GM19035 (cell line): ENCODE measurements at regions not wholly inside any gene's neighbourhood (a gene's known extent, or its start where the extent isn't known, plus 50 kb on each side); places are given as distances from the start of the nearest gene placed in this dataset.

Experiments used
- ATAC-seq: cut with Tn5 transposase; IDR thresholded peaks from one replicate; pipeline ENCODE4 v1.9.1; 2021; ENCODE audit not compliant: unreplicated experiment

- no peak for ATAC-seq
These were observed 539.6 kb downstream of the VRK1 start for GRCh38 chr14:97336816-97337215.

- ATAC-seq, result no peak
These were observed 540.1 kb downstream of the VRK1 start for GRCh38 chr14:97337267-97337666.

GRCh38 chr14:97337670-97338069, 540.5 kb downstream of the VRK1 start:
- ATAC-seq, result no peak

DNA sequence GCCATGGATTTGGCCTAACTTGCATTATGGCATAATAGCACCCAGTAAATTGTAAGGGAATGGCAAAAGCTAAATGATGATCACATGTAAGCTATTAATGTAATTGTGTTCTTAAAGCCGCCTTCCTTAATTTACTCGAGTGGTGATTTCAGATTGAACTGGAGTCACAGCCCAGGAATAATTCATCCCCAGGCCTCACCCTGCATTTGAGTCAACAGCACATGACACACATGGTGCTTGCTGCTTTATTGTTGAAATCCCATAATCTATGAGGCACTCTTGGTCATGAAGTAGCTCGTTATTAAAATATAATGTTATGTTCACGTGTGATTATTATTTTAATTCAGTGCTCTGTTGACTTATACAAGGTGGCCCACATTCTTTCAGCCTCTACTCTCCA, 547.5 kb downstream of the VRK1 start:
- no peak for ATAC-seq

DNA sequence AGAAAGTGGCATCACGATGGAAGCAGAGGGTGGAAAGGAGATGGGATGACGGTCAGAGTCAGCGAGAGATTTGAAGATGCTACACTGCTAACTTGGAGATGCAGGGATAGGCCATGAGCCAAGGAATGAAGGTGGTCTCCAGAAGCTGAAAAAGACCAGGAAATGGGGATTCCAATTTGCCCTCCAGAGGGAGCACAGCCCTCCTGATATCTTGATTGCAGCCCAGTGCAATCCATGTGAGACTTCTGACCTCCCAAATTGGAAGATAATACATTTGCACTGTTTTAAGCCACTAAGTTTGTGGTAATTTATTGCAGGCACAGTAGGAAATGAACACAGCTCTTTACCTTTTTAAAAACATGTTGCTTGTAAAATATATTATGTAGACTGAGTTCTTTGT, 549.5 kb downstream of the VRK1 start:
- no peak for ATAC-seq

DNA sequence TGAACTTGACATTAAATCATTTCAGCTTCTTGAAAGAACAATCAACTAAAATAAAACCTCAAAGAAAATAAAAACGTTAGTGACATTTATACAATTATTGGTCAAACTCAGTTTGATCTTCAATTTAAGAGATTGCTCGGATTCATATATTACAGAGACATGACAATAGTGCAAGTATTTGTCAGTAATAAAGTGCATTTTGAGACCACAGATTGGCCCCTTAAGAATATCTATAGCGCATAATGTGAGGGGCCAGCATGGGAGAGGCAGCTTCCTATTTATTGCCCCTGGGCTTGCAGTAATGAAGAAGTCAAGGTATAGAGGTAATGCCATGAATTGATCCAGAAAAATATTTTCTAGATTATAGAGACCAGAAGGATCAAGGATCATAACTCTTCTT, 552.3 kb downstream of the VRK1 start:
- no peak for ATAC-seq

DNA sequence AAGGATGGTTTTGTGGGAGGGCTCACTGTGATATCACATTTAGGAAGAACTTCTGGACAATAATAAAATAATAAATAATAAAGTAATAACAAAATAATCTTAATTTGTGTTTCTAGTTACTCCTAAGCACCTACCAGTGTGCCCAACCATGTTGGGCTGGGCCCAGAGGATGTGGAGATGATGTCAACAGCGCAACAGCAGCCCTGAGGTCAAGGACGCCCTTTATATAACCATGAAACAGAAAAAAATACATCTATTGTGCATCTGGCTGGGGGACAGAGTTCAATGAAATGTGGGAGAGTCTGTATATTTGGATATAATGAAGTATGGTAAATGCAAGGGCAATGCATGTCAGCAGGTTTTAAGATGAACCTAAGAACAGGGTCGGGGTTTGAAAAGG, 552.8 kb downstream of the VRK1 start:
- ATAC-seq, result no peak

DNA sequence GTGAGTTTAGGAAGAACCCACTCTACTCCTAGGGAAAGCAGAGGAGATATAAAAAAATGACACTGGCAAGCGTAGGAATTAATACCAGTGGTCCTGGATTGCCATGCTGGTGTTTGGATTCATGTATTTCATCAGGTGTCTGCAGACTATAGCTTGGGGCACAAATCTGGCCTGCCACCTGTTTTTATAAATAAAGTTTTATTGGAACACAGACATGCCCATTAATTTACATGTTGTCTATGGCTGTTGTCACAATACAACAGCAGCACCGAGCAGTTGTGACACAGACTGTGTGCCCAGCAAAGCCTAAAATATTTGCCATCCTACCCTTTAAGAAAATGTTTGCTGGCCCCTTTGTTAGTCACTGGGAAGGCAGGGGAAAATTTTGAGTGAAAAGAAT, 553.2 kb downstream of the VRK1 start:
- ATAC-seq, result no peak

GRCh38 chr14:97350894-97351731, 553.9 kb downstream of the VRK1 start:
- no peak for ATAC-seq

DNA sequence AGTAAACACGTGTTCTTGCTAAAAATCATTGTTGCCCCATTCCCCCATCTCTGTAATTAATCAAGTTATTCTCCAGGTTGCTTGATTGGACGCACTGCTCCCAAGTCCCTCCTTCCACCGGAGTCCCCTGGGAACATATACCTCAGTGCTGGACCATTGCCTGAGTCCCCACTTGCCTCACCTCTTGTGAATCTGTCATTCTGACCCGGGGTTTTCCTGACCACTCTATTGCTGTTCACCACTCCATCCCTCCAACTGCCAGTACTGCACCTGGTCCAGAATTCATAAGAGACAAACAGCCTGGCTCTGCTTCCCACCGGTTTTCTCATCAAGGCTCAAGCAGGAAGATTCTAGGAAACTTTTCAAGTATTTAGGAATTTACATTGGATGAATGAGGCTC, 555.9 kb downstream of the VRK1 start:
- ATAC-seq, result no peak

DNA sequence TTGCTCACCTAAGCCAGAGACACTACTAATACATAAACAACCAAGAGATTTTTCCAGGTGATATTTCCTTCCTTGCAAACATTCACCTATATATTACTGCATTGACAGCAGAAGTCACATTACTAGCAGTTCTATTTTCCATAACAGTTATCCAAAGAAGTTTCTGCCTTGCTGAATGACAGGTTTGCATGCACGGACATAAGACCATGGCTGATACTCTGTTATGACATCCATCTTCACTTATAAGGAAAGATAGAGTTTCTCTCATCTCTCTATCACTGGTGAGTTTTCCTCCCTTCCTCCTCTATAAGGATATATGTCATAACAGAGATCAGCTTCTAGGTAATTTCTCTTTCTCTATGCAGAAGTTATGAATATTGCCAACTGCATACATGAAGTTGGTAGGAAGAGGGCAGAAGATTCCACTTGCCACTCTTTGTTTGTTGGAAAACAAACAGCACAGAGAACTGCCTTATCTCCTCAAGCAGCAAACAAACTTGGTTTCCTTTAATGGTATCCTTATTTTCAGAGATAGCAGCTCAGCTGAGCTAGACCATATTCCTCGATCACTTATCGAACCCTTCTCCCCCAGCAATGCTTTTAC, 557.0 kb downstream of the VRK1 start:
- ATAC-seq, result no peak

DNA sequence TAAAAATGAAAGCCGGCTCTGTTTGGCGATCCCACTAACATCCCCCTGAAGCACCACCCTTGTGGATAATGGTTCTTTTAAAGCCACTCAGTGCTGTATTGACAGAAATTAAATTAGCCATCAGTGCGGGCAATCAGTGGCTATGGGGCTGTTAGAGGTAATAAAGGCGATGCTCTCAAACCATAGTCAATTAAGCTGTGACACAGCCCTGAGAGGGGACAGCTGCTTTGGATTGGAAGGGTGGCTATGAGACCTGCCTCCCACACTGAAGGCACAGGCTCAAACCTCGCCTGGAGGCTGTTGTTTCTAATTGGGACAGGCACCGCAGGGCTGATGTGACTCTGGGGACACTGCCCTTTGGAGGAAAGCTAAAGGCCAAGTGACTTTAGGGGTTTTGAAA, 562.2 kb downstream of the VRK1 start:
- ATAC-seq, result no peak

GRCh38 chr14:97361181-97361580, 564.0 kb downstream of the VRK1 start:
- ATAC-seq, result no peak

GRCh38 chr14:97361958-97362357, 564.8 kb downstream of the VRK1 start:
- ATAC-seq, result no peak

GRCh38 chr14:97366400-97366799, 569.2 kb downstream of the VRK1 start:
- no peak for ATAC-seq

- ATAC-seq, result no peak
These were observed 570.1 kb downstream of the VRK1 start for GRCh38 chr14:97367278-97367677.

- no peak for ATAC-seq
These were observed 570.9 kb downstream of the VRK1 start for GRCh38 chr14:97368049-97368448.

DNA sequence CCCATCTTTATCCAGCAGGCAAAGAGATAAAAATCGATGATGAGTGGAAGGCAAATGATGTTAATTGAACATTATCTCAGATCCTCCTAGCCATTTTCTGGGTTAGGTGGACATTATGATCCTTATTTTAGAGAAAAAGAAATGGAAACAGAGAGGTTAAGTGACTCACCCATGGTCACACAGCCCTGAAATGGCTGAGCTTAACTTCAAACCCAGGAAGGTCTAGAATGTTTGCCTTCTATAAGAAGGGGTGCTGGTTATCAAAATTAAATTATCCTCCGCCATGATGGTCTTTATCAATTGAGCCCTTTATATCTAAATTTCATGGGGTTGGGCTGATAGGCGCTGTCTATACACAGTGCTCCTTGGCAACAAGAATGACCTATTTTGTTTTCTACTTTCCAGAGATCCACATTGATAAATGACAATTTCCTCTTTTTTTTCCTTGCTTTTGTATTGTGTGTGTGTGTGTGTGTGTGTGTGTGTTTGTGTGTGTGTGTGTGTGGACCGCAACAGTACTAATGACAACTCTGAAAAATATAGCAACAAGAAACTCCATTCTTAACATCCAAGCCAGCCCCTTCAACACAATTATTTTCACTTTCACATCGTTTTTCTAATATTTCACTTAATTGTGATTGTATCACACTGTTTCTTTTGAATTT, 571.9 kb downstream of the VRK1 start:
- no peak for ATAC-seq

DNA sequence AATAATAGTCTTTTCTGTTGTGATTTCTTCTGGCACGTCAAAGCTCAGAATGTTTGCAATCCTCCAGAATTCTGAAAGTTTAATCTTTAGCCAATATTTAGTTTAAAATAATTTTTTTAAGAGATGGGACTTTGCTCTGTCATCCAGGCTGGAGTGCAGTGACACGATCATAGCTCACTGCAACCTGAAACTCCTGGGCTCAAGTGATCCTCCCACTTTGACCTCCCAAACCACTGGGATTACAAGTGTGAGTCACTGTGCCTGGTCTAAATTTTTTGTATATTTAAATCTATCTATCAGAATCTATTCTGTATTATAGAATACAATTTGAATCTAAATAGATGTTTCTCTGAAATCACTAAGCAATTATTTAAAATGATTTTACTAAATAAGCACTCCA, 572.7 kb downstream of the VRK1 start:
- no peak for ATAC-seq

DNA sequence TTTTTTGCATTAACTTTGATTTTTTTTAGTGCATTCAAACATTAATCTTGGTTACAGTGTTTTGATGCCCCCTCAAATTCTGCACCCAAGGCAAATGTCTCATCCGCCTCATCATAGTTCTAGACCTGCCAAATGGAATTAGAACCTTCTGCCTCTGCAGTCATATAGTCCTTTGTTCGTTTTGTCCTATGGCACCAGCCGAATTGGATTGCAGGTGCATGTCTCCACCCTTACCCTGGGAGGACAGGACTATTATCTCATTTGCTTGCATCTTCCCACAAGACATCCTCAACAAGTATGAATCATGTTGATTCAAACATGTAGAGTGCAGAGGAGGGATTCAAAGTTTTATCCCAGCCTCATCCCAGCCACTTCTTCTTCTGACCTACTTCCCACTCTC, 579.1 kb downstream of the VRK1 start:
- no peak for ATAC-seq

- ATAC-seq, result no peak
These were observed 580.4 kb downstream of the VRK1 start for GRCh38 chr14:97377550-97377949.

- ATAC-seq, result no peak
These were observed 581.9 kb downstream of the VRK1 start for GRCh38 chr14:97379091-97379531.
